B cell (primary cell): ENCODE measurements at regions not wholly inside any gene's neighbourhood (a gene's known extent, or its start where the extent isn't known, plus 50 kb on each side); places are given as distances from the start of the nearest gene placed in this dataset.

Experiments used
- ATAC-seq: fragments of 200-7000 bp; cut with Tn5 transposase; one replicate; pipeline ENCODE4 v1.10.0; 2021; ENCODE audit warnings: low read depth, mild to moderate bottlenecking, moderate number of reproducible peaks, moderate library complexity
- CTCF ChIA-PET: fragments of 350-600 bp; sonication (Branson Sonifier 250); formaldehyde crosslinking; loops from one replicate; lab custom pipeline; 2021; ENCODE audit warnings: antibody characterized with exemption, inconsistent platforms; lab: Charles Lee
- POLR2A ChIA-PET: fragments of 350-600 bp; sonication (Branson Sonifier 250); formaldehyde crosslinking; loops from one replicate; lab custom pipeline; 2021; ENCODE audit warnings: antibody characterized with exemption; lab: Charles Lee
- DNase-seq: peaks from one replicate; pipeline ENCODE4 v3.0.0; 2013
- H2AFZ ChIP-seq: 2 replicates; pipeline ENCODE4 v1.6.1; 2012; ENCODE audit warnings: mild to moderate bottlenecking, low read depth, low read length; ENCODE audit not compliant: insufficient read depth, poor library complexity, severe bottlenecking
- H3K27ac ChIP-seq, 2 donors: 1 replicate in 1 of 2; 2 replicates in 1 of 2; pipeline ENCODE4 v1.5.1; 2012 to 2013; ENCODE audit warnings: low read length in 2 of 2, mild to moderate bottlenecking in 2 of 2, moderate library complexity in 1 of 2
- H3K27me3 ChIP-seq, 4 experiments: fragments of 200-600 bp in 1 of 4; sonication (generic) in 1 of 4; replicated peaks in 1 of 4; 1 replicate in 2 of 4; 2 replicates in 2 of 4; pipeline versions ENCODE4 v1.6.1 to v1.7.0; 2013 to 2016; ENCODE audit warnings: low read length in 3 of 4, mild to moderate bottlenecking in 2 of 4, mixed read lengths in 1 of 4, moderate library complexity in 1 of 4; ENCODE audit not compliant: insufficient read depth in 4 of 4, control insufficient read depth in 3 of 4; ENCODE audit errors: control extremely low read depth in 1 of 4
- H3K36me3 ChIP-seq, 2 experiments: replicated peaks in 1 of 2; 1 replicate in 1 of 2; 2 replicates in 1 of 2; pipeline versions ENCODE4 v1.6.1 to v1.7.1; 2013; ENCODE audit warnings: low read length in 1 of 2; ENCODE audit not compliant: insufficient read depth in 2 of 2, control insufficient read depth in 1 of 2; ENCODE audit errors: control extremely low read depth in 1 of 2, extremely low read depth in 1 of 2
- H3K4me1 ChIP-seq, 2 donors: fragments of 200-600 bp in 1 of 2; sonication (generic) in 1 of 2; 1 replicate in 1 of 2; 2 replicates in 1 of 2; pipeline versions ENCODE4 v1.5.1 to v1.6.1; 2013 to 2017; ENCODE audit warnings: low read length in 2 of 2; ENCODE audit not compliant: control insufficient read depth in 2 of 2, insufficient read depth in 2 of 2
- H3K4me2 ChIP-seq: replicated peaks from 2 replicates; pipeline ENCODE3; 2012; ENCODE audit warnings: mild to moderate bottlenecking, low read depth, low read length; ENCODE audit not compliant: poor library complexity, severe bottlenecking
- H3K4me3 ChIP-seq, 5 experiments: fragments of 200-600 bp in 1 of 5; sonication (generic) in 1 of 5; 1 replicate in 3 of 5; 2 replicates in 2 of 5; pipeline versions ENCODE4 v1.5.1 to v1.7.0; 2011 to 2016; ENCODE audit warnings: low read length in 4 of 5, mild to moderate bottlenecking in 4 of 5, low read depth in 2 of 5, control low read depth in 1 of 5, moderate library complexity in 1 of 5; ENCODE audit not compliant: insufficient read depth in 1 of 5; ENCODE audit errors: control extremely low read depth in 1 of 5, extremely low read depth in 1 of 5
- H3K79me2 ChIP-seq: fragments of 200-600 bp; sonication (generic); one replicate; pipeline ENCODE4 v1.6.0; 2016; ENCODE audit warnings: low read length; ENCODE audit not compliant: control insufficient read depth, insufficient read depth
- H3K9ac ChIP-seq: fragments of 200-600 bp; sonication (generic); 2 replicates; pipeline ENCODE4 v1.6.1; 2017; ENCODE audit warnings: mild to moderate bottlenecking, low read length, moderate library complexity
- H3K9me3 ChIP-seq, 3 donors: one replicate each; pipeline versions ENCODE4 v1.6.1 to v1.7.1; 2013; ENCODE audit warnings: low read length in 2 of 3; ENCODE audit not compliant: control insufficient read depth in 2 of 3, insufficient read depth in 1 of 3; ENCODE audit errors: control extremely low read depth in 1 of 3
- H4K20me1 ChIP-seq: 2 replicates; pipeline ENCODE4 v1.6.0; 2012; ENCODE audit warnings: mild to moderate bottlenecking, low read length; ENCODE audit not compliant: insufficient read depth, control insufficient read depth, poor library complexity, severe bottlenecking
- H3K27ac Mint-ChIP-seq: one replicate; pipeline ENCODE4 v1.8.0; 2021; ENCODE audit warnings: mixed read lengths
- H3K27me3 Mint-ChIP-seq: one replicate; pipeline ENCODE4 v1.8.0; 2021; ENCODE audit warnings: mixed read lengths
- H3K4me1 Mint-ChIP-seq: one replicate; pipeline ENCODE4 v1.8.0; 2021; ENCODE audit warnings: mixed read lengths
- H3K4me3 Mint-ChIP-seq: one replicate; pipeline ENCODE4 v1.8.0; 2021; ENCODE audit warnings: mixed read lengths
- H3K9me3 Mint-ChIP-seq: one replicate; pipeline ENCODE4 v1.8.0; 2022; ENCODE audit warnings: mixed read lengths; ENCODE audit not compliant: insufficient read depth
- CTCF ChIP-seq: fragments of 200-600 bp; IDR thresholded peaks from one replicate; pipeline ENCODE4 v1.8.0; 2022; ENCODE audit warnings: antibody characterized with exemption, mild to moderate bottlenecking
- EZH2 ChIP-seq: IDR thresholded peaks from 2 replicates; pipeline ENCODE4 v1.6.1; 2012; ENCODE audit warnings: borderline replicate concordance, low read depth, mild to moderate bottlenecking, moderate library complexity, low read length; ENCODE audit not compliant: insufficient read depth, poor library complexity, severe bottlenecking
- WGBS: methylation state at CpG from one replicate; pipeline ENCODE4 v1.1.5; 2013; ENCODE audit warnings: missing lambda C conversion rate; ENCODE audit not compliant: insufficient coverage; 5-methylcytosine and 5-hydroxymethylcytosine counted together
- intact Hi-C: fragments of 100-400 bp; cut with micrococcal nuclease; formaldehyde crosslinking; loops from one replicate; pipeline ENCODE4 v1.10.0; 2022

- H3K9ac ChIP-seq = no peak overlapping the region
- no peak for ATAC-seq
- H4K20me1 ChIP-seq = no peaks in the 10 kb centered on the region
- no peaks in the 10 kb centered on the region for H3K9me3 Mint-ChIP-seq
- no peaks in the 10 kb centered on the region for H3K36me3 ChIP-seq
- H3K27ac Mint-ChIP-seq = no peak overlapping the region
- no peaks in the 10 kb centered on the region for H3K9me3 ChIP-seq
- intact Hi-C loops = no loop called here
- ChIA-PET CTCF (no interaction called here), POLR2A (no interaction called here)
- no peak overlapping the region for H2AFZ ChIP-seq
- H3K4me1 Mint-ChIP-seq = peaks cover 10% of the 10 kb centered on the region
- no peaks in the 10 kb centered on the region for H3K27me3 ChIP-seq
- no peak overlapping the region for H3K4me3 Mint-ChIP-seq
- H3K4me3 ChIP-seq = no peak overlapping the region
- WGBS = 50% methylated on average over 2 of the region's 4 CpGs
- no peak for DNase-seq
- peaks cover 11% of the 10 kb centered on the region for H3K27me3 Mint-ChIP-seq
- TF ChIP-seq EZH2 (no peak), CTCF (no peak)
- no peak overlapping the region for H3K27ac ChIP-seq
- no peak overlapping the region for H3K4me2 ChIP-seq
- peaks cover 0 to 6% of the 10 kb centered on the region in 2 donors for H3K4me1 ChIP-seq
- H3K79me2 ChIP-seq = no peaks in the 10 kb centered on the region
Observed at GRCh38 chr7:24133691-24134090, 150.3 kb upstream of the NPY start.

GRCh38 chr7:24134535-24134934 lies 149.5 kb upstream of the NPY start:
- H3K9me3 ChIP-seq = no peaks in the 10 kb centered on the region
- H3K4me1 ChIP-seq = peaks cover 0 to 6% of the 10 kb centered on the region in 2 donors
- 96% methylated on average over 4 of the region's 4 CpGs for WGBS
- no peaks in the 10 kb centered on the region for H4K20me1 ChIP-seq
- H3K27me3 Mint-ChIP-seq = peaks cover 3% of the 10 kb centered on the region
- no peak overlapping the region for H3K4me2 ChIP-seq
- no peak overlapping the region for H2AFZ ChIP-seq
- H3K27ac ChIP-seq = no peak overlapping the region
- CTCF ChIA-PET = no interaction called here
- H3K27ac Mint-ChIP-seq = no peak overlapping the region
- H3K36me3 ChIP-seq = no peaks in the 10 kb centered on the region
- DNase-seq (no peak), ATAC-seq (no peak)
- no peaks in the 10 kb centered on the region for H3K9me3 Mint-ChIP-seq
- POLR2A ChIA-PET = no interaction called here
- intact Hi-C loops = no loop called here
- H3K4me3 Mint-ChIP-seq = no peak overlapping the region
- peaks cover 10% of the 10 kb centered on the region for H3K4me1 Mint-ChIP-seq
- no peaks in the 10 kb centered on the region for H3K79me2 ChIP-seq
- H3K4me3 ChIP-seq = no peak overlapping the region
- no peaks in the 10 kb centered on the region for H3K27me3 ChIP-seq
- H3K9ac ChIP-seq = no peak overlapping the region
- TF ChIP-seq CTCF (no peak), EZH2 (no peak)
